ENCODE measurements at regions not wholly inside any gene's neighbourhood (a gene's known extent, or its start where the extent isn't known, plus 50 kb on each side); places are given as distances from the start of the nearest gene placed in this dataset.

- TF ChIP-seq, protein P1, sequence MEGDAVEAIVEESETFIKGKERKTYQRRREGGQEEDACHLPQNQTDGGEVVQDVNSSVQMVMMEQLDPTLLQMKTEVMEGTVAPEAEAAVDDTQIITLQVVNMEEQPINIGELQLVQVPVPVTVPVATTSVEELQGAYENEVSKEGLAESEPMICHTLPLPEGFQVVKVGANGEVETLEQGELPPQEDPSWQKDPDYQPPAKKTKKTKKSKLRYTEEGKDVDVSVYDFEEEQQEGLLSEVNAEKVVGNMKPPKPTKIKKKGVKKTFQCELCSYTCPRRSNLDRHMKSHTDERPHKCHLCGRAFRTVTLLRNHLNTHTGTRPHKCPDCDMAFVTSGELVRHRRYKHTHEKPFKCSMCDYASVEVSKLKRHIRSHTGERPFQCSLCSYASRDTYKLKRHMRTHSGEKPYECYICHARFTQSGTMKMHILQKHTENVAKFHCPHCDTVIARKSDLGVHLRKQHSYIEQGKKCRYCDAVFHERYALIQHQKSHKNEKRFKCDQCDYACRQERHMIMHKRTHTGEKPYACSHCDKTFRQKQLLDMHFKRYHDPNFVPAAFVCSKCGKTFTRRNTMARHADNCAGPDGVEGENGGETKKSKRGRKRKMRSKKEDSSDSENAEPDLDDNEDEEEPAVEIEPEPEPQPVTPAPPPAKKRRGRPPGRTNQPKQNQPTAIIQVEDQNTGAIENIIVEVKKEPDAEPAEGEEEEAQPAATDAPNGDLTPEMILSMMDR (IDR thresholded peaks at IDR 0.05 in 4 of 5, conservative IDR thresholded peaks at IDR 0.05 in 1 of 5), result no peak
- no peak for TF ChIP-seq POLR2A (IDR thresholded peaks at IDR 0.05)
These were observed 135.1 kb upstream of the MYCN start for GRCh38 chr2:15805206-15805605.
